A549 (cell line): ENCODE measurements at regions not wholly inside any gene's neighbourhood (a gene's known extent, or its start where the extent isn't known, plus 50 kb on each side); places are given as distances from the start of the nearest gene placed in this dataset.

Source experiments
- ATAC-seq, 2 experiments: fragments of 200-7000 bp in 1 of 2; fragments of >200 bp in 1 of 2; cut with Nextera tagmentation in 1 of 2; cut with Tn5 transposase in 1 of 2; 3 replicates each; pipeline versions ENCODE4 v1.8.0 to v1.9.1; 2018 to 2020; ENCODE audit warnings: mild to moderate bottlenecking in 1 of 2, moderate library complexity in 1 of 2
- CTCF ChIA-PET: fragments of 300-600 bp; sonication (Branson Sonifier 250); formaldehyde crosslinking; extraction: SDS; loops from one replicate; lab custom pipeline; 2021; ENCODE audit warnings: antibody characterized with exemption, inconsistent platforms; lab: Yijun Ruan, JAX
- POLR2A ChIA-PET: fragments of 350-600 bp; formaldehyde crosslinking; extraction: SDS; loops from one replicate; lab custom pipeline; 2021; ENCODE audit warnings: antibody characterized with exemption, inconsistent platforms; lab: Yijun Ruan, JAX
- DNase-seq, 2 experiments: peaks; one replicate each; pipeline versions ENCODE4 v3.0.0 to v3.0.0-alpha.2; 2011 to 2016; ENCODE audit warnings: low read depth in 1 of 2, low spot score in 1 of 2
- FAIRE-seq: peaks from 2 replicates; lab custom pipeline; 2011; peaks lifted over from hg19 to GRCh38; lab: Jason Lieb, UNC
- H3K27ac ChIP-seq, 2 experiments: fragments of >200 bp; sonication (Bioruptor Twin); formaldehyde crosslinking; 3 replicates each; pipeline ENCODE4 v1.5.1; 2016 to 2017
- H3K4me1 ChIP-seq: fragments of >200 bp; sonication (Bioruptor Twin); formaldehyde crosslinking; 3 replicates; pipeline ENCODE4 v1.6.1; 2016
- H3K4me2 ChIP-seq: fragments of >200 bp; sonication (Bioruptor Twin); formaldehyde crosslinking; 3 replicates; pipeline ENCODE4 v1.6.1; 2016
- H3K4me3 ChIP-seq: fragments of >200 bp; sonication (Bioruptor Twin); formaldehyde crosslinking; 3 replicates; pipeline ENCODE4 v1.5.1; 2016
- H3K9me3 ChIP-seq: fragments of >200 bp; sonication (Bioruptor Twin); formaldehyde crosslinking; 3 replicates; pipeline ENCODE4 v1.6.1; 2016
- ATOH8 ChIP-seq: fragments of 250-450 bp; sonication (Bioruptor Pico); IDR thresholded peaks from 2 replicates; pipeline ENCODE4 v1.5.0; 2020; ENCODE audit warnings: low read depth, mild to moderate bottlenecking, moderate library complexity
- BHLHE40 ChIP-seq: IDR thresholded peaks from 2 replicates; pipeline ENCODE4 v1.6.1; 2012; ENCODE audit warnings: low read depth, low read length, inconsistent platforms
- CBX8 ChIP-seq: fragments of 200-600 bp; sonication (generic); IDR thresholded peaks from 2 replicates; pipeline ENCODE4 v1.6.1; 2016
- CEBPB ChIP-seq, 2 experiments: fragments of >200 bp in 1 of 2; sonication (Bioruptor Twin) in 1 of 2; formaldehyde crosslinking in 1 of 2; IDR thresholded peaks; 2 replicates each; pipeline ENCODE4 v1.6.1; 2012 to 2016
- CHD4 ChIP-seq: fragments of 200-600 bp; sonication (generic); IDR thresholded peaks from 2 replicates; pipeline ENCODE4 v1.6.1; 2016; ENCODE audit warnings: antibody characterized with exemption, mild to moderate bottlenecking, borderline replicate concordance
- CTCF ChIP-seq: fragments of >200 bp; sonication (Bioruptor Twin); formaldehyde crosslinking; IDR thresholded peaks from 3 replicates; pipeline ENCODE4 v1.5.1; 2016
- EHMT2 ChIP-seq: fragments of 200-600 bp; sonication (generic); IDR thresholded peaks from 2 replicates; pipeline ENCODE4 v1.6.1; 2016; ENCODE audit warnings: antibody characterized with exemption, low read depth, mild to moderate bottlenecking, moderate library complexity
- EP300 ChIP-seq, 2 experiments: fragments of >200 bp; sonication (Bioruptor Twin); formaldehyde crosslinking; IDR thresholded peaks; 2 replicates in 1 of 2; 3 replicates in 1 of 2; pipeline ENCODE4 v1.6.1; 2016 to 2017
- ESRRA ChIP-seq: fragments of 150-350 bp; IDR thresholded peaks from 2 replicates; pipeline ENCODE4 v1.6.1; 2014; ENCODE audit warnings: mild to moderate bottlenecking, low read length, borderline replicate concordance
- FOSB ChIP-seq: fragments of 250-450 bp; sonication (Bioruptor Pico); IDR thresholded peaks from 2 replicates; pipeline ENCODE4 v1.5.0; 2020; ENCODE audit warnings: mild to moderate bottlenecking, moderate library complexity
- FOSL2 ChIP-seq, 2 experiments: fragments of 450-650 bp in 1 of 2; fragments of >200 bp in 1 of 2; sonication (Bioruptor Twin) in 1 of 2; formaldehyde crosslinking; IDR thresholded peaks; 2 replicates each; pipeline versions ENCODE4 v1.5.0 to v1.6.1; 2016 to 2020; ENCODE audit warnings: mild to moderate bottlenecking in 1 of 2, moderate library complexity in 1 of 2
- GATA3 ChIP-seq: IDR thresholded peaks from 2 replicates; pipeline ENCODE4 v1.6.1; 2012; ENCODE audit warnings: borderline replicate concordance
- HDAC2 ChIP-seq: fragments of 200-600 bp; sonication (generic); IDR thresholded peaks from 2 replicates; pipeline ENCODE4 v1.6.1; 2016
- HES2 ChIP-seq: fragments of >200 bp; sonication (Bioruptor Twin); formaldehyde crosslinking; IDR thresholded peaks from 2 replicates; pipeline ENCODE4 v1.6.1; 2016
- HMGXB4 ChIP-seq: fragments of 250-450 bp; sonication (Bioruptor Pico); IDR thresholded peaks from 2 replicates; pipeline ENCODE4 v1.5.0; 2021; ENCODE audit warnings: mild to moderate bottlenecking, moderate library complexity, borderline replicate concordance
- HOXA7 ChIP-seq: fragments of 250-450 bp; sonication (Bioruptor Pico); IDR thresholded peaks from 2 replicates; pipeline ENCODE4 v1.5.0; 2020; ENCODE audit warnings: mild to moderate bottlenecking, moderate library complexity
- HOXB13 ChIP-seq: fragments of 250-450 bp; sonication (Bioruptor Pico); IDR thresholded peaks from 2 replicates; pipeline ENCODE4 v1.5.0; 2020; ENCODE audit warnings: low read depth, mild to moderate bottlenecking, moderate library complexity
- HOXB5 ChIP-seq: fragments of 250-450 bp; sonication (Bioruptor Pico); IDR thresholded peaks from 2 replicates; pipeline ENCODE4 v1.5.0; 2020; ENCODE audit warnings: mild to moderate bottlenecking, moderate library complexity
- JUNB ChIP-seq: fragments of >200 bp; sonication (Bioruptor Twin); formaldehyde crosslinking; IDR thresholded peaks from 2 replicates; pipeline ENCODE4 v1.6.1; 2016
- KDM1A ChIP-seq: fragments of 200-600 bp; sonication (generic); IDR thresholded peaks from 2 replicates; pipeline ENCODE4 v1.6.1; 2016; ENCODE audit warnings: low read depth, mild to moderate bottlenecking
- KDM5A ChIP-seq: fragments of 200-600 bp; sonication (generic); IDR thresholded peaks from 2 replicates; pipeline ENCODE4 v1.6.1; 2016; ENCODE audit warnings: antibody characterized with exemption, mild to moderate bottlenecking
- MAX ChIP-seq: IDR thresholded peaks from 2 replicates; pipeline ENCODE4 v1.6.1; 2012
- MAZ ChIP-seq: fragments of 150-350 bp; IDR thresholded peaks from 2 replicates; pipeline ENCODE4 v1.6.1; 2014; ENCODE audit warnings: antibody characterized with exemption, low read depth, low read length, borderline replicate concordance
- MYC ChIP-seq: IDR thresholded peaks from 2 replicates; pipeline ENCODE4 v1.6.1; 2012; ENCODE audit warnings: mild to moderate bottlenecking, inconsistent platforms, low read length, improper control_type of control experiment, borderline replicate concordance
- NPAS2 ChIP-seq: fragments of 250-450 bp; sonication (Bioruptor Pico); IDR thresholded peaks from 2 replicates; pipeline ENCODE4 v1.8.0; 2022; ENCODE audit warnings: mild to moderate bottlenecking, moderate library complexity, borderline replicate concordance
- PHF8 ChIP-seq: fragments of 200-600 bp; sonication (generic); IDR thresholded peaks from 2 replicates; pipeline ENCODE4 v1.6.1; 2016; ENCODE audit warnings: low read depth, mild to moderate bottlenecking, antibody characterized with exemption, moderate library complexity, borderline replicate concordance
- POLR2AphosphoS2 ChIP-seq: conservative IDR thresholded peaks from 2 replicates; pipeline ENCODE4 v1.6.1; 2012; ENCODE audit warnings: low read length, improper control_type of control experiment, inconsistent platforms
- RAD21 ChIP-seq, 2 experiments: fragments of >200 bp in 1 of 2; sonication (Bioruptor Twin) in 1 of 2; formaldehyde crosslinking in 1 of 2; IDR thresholded peaks in 1 of 2; conservative IDR thresholded peaks in 1 of 2; 2 replicates in 1 of 2; 3 replicates in 1 of 2; pipeline ENCODE4 v1.6.1; 2012 to 2018; ENCODE audit warnings: inconsistent platforms in 1 of 2
- RCOR1 ChIP-seq: fragments of 150-350 bp; IDR thresholded peaks from 2 replicates; pipeline ENCODE4 v1.6.1; 2014; ENCODE audit warnings: antibody characterized with exemption, low read length, low read depth
- SMC3 ChIP-seq: fragments of >200 bp; sonication (Bioruptor Twin); formaldehyde crosslinking; IDR thresholded peaks from 3 replicates; pipeline ENCODE4 v1.6.1; 2018; ENCODE audit warnings: inconsistent platforms
- TFCP2L1 ChIP-seq: fragments of 250-450 bp; sonication (Bioruptor Pico); IDR thresholded peaks from 2 replicates; pipeline ENCODE4 v1.5.0; 2021; ENCODE audit warnings: mild to moderate bottlenecking
- TP53 ChIP-seq: fragments of 250-450 bp; sonication (Bioruptor Pico); IDR thresholded peaks from 2 replicates; pipeline ENCODE4 v1.5.0; 2021; ENCODE audit warnings: mild to moderate bottlenecking, moderate library complexity
- USF2 ChIP-seq: fragments of 450-650 bp; IDR thresholded peaks from 2 replicates; pipeline ENCODE4 v1.6.1; 2014; ENCODE audit warnings: antibody characterized with exemption
- ZFP36 ChIP-seq: fragments of 450-650 bp; IDR thresholded peaks from 2 replicates; pipeline ENCODE4 v1.6.1; 2014; ENCODE audit warnings: borderline replicate concordance; ENCODE audit not compliant: partially characterized antibody
- ZNF302 ChIP-seq: fragments of 250-450 bp; sonication (Bioruptor Pico); IDR thresholded peaks from 2 replicates; pipeline ENCODE4 v1.9.0; 2021; ENCODE audit warnings: inconsistent platforms, mild to moderate bottlenecking, moderate library complexity
- ZSCAN20 ChIP-seq: fragments of 250-450 bp; sonication (Bioruptor Pico); IDR thresholded peaks from 2 replicates; pipeline ENCODE4 v1.8.0; 2022; ENCODE audit warnings: mild to moderate bottlenecking, moderate library complexity
- WGBS: methylation state at CpG from one replicate; pipeline ENCODE4 v1.1.6; 2017; ENCODE audit errors: missing lambda C conversion rate; 5-methylcytosine and 5-hydroxymethylcytosine counted together

GRCh38 chr11:10925149-10925926 lies 67.5 kb upstream of the ZBED5 start:
- no peak for FAIRE-seq
- WGBS: 68% methylated on average over 6 of the region's 6 CpGs
- Histone ChIP-seq H3K4me3 (no peak overlapping the region), H3K9me3 (no peaks in the 10 kb centered on the region), H3K27ac (peak overlapping the region; percentile 59 to 98; a peak in 5 of 6 replicates), H3K4me1 (peaks cover 59% of the 10 kb centered on the region), H3K4me2 (peak overlapping the region; percentile 45)
- ChIA-PET POLR2A (interaction anchor here (0.8 to 3.3 kb wide), 3 partner anchors 25 to 116 kb away, joined by 4 to 17 read pairs (median 5); partner anchors contain the start of gene EIF4G2), CTCF (interaction anchor here (0.9 to 5.1 kb wide), 12 partner anchors 8 to 874 kb away, joined by 3 to 35 read pairs (median 4); partner anchors contain the start of gene EIF4G2)
- peak in 1 of 2 experiments; percentile 48 for DNase-seq
- peak in 1 of 2 experiments; percentile 20; a peak in 3 of 6 replicates for ATAC-seq
- TF ChIP-seq BHLHE40: no peak
- no peak for TF ChIP-seq ZSCAN20 (CRISPR knock-in tag)
- no peak for TF ChIP-seq ZNF302 (CRISPR knock-in tag)
- no peak for TF ChIP-seq NPAS2 (CRISPR knock-in tag)
- TF ChIP-seq POLR2AphosphoS2: no peak
- TF ChIP-seq CTCF: no peak
- TF ChIP-seq CBX8: no peak
- TF ChIP-seq HOXB13 (CRISPR knock-in tag): no peak
- peak; percentile 16 to 69; a peak in 2 of 5 replicates for TF ChIP-seq EP300 (IDR thresholded peaks at IDR 0.05)
- no peak for TF ChIP-seq HES2
- TF ChIP-seq TFCP2L1 (CRISPR knock-in tag): no peak
- no peak for TF ChIP-seq KDM1A
- no peak for TF ChIP-seq MYC
- TF ChIP-seq MAZ: no peak
- peak; percentile 90; the same call in 1 of the 2 replicates for TF ChIP-seq GATA3
- no peak for TF ChIP-seq MAX
- TF ChIP-seq RAD21 (conservative IDR thresholded peaks at IDR 0.05 in 1 of 2, IDR thresholded peaks at IDR 0.05 in 1 of 2): no peak
- no peak for TF ChIP-seq RCOR1
- TF ChIP-seq HOXA7 (CRISPR knock-in tag): no peak
- no peak for TF ChIP-seq ATOH8 (CRISPR knock-in tag)
- TF ChIP-seq FOSL2 (IDR thresholded peaks at IDR 0.05): no peak
- no peak for TF ChIP-seq FOSL2 (CRISPR knock-in tag; IDR thresholded peaks at IDR 0.05)
- no peak for TF ChIP-seq EHMT2
- TF ChIP-seq HMGXB4 (CRISPR knock-in tag): no peak
- no peak for TF ChIP-seq SMC3
- no peak for TF ChIP-seq TP53 (CRISPR knock-in tag)
- no peak for TF ChIP-seq ESRRA
- no peak for TF ChIP-seq CHD4
- no peak for TF ChIP-seq HOXB5 (CRISPR knock-in tag)
- TF ChIP-seq PHF8: no peak
- no peak for TF ChIP-seq ZFP36
- TF ChIP-seq HDAC2: no peak
- peak in 1 of 2 experiments; percentile 67; a peak in 1 of 4 replicates for TF ChIP-seq CEBPB (IDR thresholded peaks at IDR 0.05)
- peak; percentile 39; the same call in 1 of the 2 replicates for TF ChIP-seq JUNB
- no peak for TF ChIP-seq KDM5A
- TF ChIP-seq FOSB (CRISPR knock-in tag): no peak
- TF ChIP-seq USF2: no peak
